GM12891 (cell line): ENCODE measurements at regions not wholly inside any gene's neighbourhood (a gene's known extent, or its start where the extent isn't known, plus 50 kb on each side); places are given as distances from the start of the nearest gene placed in this dataset.
A peak's percentile ranks its signal among the peaks of the same experiment; 100 is the strongest.
"Not testable (repeated sequence)": the region's sequence is repeated elsewhere in the genome, so short reads cannot be mapped to it uniquely, and the experiment has no call there.

ENCODE experiments used
- DNase-seq: peaks from one replicate; pipeline ENCODE4 v3.0.0; 2011; ENCODE audit warnings: low spot score; ENCODE audit not compliant: insufficient read length
- FAIRE-seq: peaks from 2 replicates; lab custom pipeline; 2011; peaks lifted over from hg19 to GRCh38; lab: Jason Lieb, UNC
- PAX5 ChIP-seq: IDR thresholded peaks from 2 replicates; pipeline ENCODE4 v1.6.1; 2011; ENCODE audit warnings: low read length, moderate library complexity, mild to moderate bottlenecking; ENCODE audit not compliant: insufficient read depth, severe bottlenecking
- POLR2A ChIP-seq: IDR thresholded peaks from 2 replicates; pipeline ENCODE4 v1.6.1; 2011; ENCODE audit warnings: low read depth, low read length, control low read depth
- POLR2AphosphoS5 ChIP-seq: IDR thresholded peaks from 2 replicates; pipeline ENCODE4 v1.6.1; 2011; ENCODE audit warnings: low read depth, low read length, control low read depth
- POU2F2 ChIP-seq: IDR thresholded peaks from 2 replicates; pipeline ENCODE4 v1.6.1; 2011; ENCODE audit warnings: low read depth, mild to moderate bottlenecking, control low read depth, low read length, moderate library complexity
- SPI1 ChIP-seq: IDR thresholded peaks from 2 replicates; pipeline ENCODE4 v1.6.1; 2011; ENCODE audit warnings: low read depth, low read length, control low read depth
- TAF1 ChIP-seq: IDR thresholded peaks from 2 replicates; pipeline ENCODE4 v1.6.1; 2011; ENCODE audit warnings: low read depth, low read length, control low read depth

DNA sequence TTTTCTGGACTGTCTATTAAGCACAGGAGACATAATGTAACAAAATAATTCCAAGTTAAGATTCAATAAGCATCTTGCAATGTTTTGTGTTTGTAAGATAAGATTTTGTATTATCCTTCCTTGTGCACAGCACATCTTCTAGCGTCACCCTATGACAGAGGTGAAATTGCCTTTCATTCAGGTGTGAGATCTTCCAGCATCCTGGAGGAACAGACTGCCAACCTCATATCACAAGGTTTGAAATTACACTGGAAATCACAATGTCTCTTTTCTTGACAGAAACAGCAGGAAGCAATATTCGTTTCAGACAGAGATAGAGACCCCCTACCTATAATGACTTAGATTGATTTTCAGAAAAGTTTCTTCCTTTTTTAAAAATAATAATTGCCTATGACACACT lies 668.6 kb downstream of the GABRG1 start:
- TF ChIP-seq TAF1 (no peak), SPI1 (no peak), POU2F2 (no peak), POLR2AphosphoS5 (no peak), PAX5 (no peak), POLR2A (no peak)
- DNase-seq (no peak), FAIRE-seq (no peak)

DNA sequence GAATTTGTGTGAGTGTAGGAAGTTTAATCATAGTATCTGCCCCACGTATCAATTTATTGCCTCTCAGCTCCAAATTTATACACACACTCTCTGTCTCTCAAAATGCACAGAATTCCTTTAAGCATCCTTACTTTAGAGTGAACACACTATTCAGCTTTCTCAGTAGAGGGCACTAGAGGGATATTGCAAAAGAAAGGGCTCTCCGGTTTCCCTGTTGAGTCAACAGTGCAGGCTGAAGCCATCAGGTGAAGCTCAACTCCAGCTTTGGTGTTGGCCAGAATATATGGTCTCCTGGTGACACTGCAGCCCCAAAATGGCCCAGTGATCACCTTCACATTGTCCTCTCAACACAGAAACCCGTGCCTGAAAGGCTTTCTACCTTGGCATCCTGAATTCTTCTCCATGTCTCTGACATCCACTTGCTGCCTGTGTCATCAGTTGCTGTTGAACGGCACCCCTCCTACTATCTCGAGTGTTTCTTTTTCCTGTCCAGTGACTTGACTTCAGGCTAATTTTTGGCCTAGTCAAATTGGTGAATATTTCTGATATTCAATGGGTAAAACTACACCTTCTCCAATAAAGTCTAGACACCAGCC lies 670.5 kb downstream of the GABRG1 start:
- DNase-seq = peak; percentile 17
- TF ChIP-seq POLR2AphosphoS5 (no peak), POU2F2 (no peak), PAX5 (no peak), POLR2A (no peak), SPI1 (no peak), TAF1 (no peak)
- FAIRE-seq = no peak

GRCh38 chr4:45442466-45442865 lies 681.4 kb downstream of the GABRG1 start:
- FAIRE-seq (peak; percentile 65), DNase-seq (no peak)
- no peak for TF ChIP-seq POLR2AphosphoS5

- TF ChIP-seq POLR2AphosphoS5 (no peak), POU2F2 (no peak), PAX5 (no peak), TAF1 (no peak), SPI1 (no peak), POLR2A (no peak)
- FAIRE-seq (no peak), DNase-seq (no peak)
Observed at GRCh38 chr4:45438047-45438446, 685.8 kb downstream of the GABRG1 start.

DNA sequence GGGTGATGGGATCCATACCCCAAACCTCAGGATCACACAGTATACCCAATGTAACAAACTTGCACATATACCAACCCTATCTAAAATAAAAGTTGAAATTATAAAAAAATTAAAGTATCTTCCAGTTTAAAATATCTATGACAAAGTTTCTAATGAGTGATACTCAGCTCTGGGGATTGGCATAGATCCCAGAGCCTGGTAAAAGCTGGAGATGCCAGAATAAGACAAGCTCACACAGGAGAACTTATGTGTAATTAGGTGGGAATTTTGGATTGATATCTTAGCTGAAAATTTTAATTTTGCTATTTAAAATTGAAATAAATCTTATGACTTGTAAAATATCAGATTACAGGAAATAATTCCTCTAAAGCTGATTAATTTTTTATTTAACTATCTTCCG lies 686.5 kb downstream of the GABRG1 start:
- DNase-seq (no peak), FAIRE-seq (no peak)
- no peak for TF ChIP-seq PAX5
- no peak for TF ChIP-seq SPI1
- no peak for TF ChIP-seq POU2F2
- TF ChIP-seq POLR2AphosphoS5 = no peak
- no peak for TF ChIP-seq TAF1
- no peak for TF ChIP-seq POLR2A

- DNase-seq (no peak), FAIRE-seq (no peak)
- TF ChIP-seq PAX5 = no peak
- TF ChIP-seq POLR2AphosphoS5 = no peak
- no peak for TF ChIP-seq POU2F2
- no peak for TF ChIP-seq POLR2A
- no peak for TF ChIP-seq SPI1
Observed at GRCh38 chr4:45425135-45425534, 698.7 kb downstream of the GABRG1 start.

DNA sequence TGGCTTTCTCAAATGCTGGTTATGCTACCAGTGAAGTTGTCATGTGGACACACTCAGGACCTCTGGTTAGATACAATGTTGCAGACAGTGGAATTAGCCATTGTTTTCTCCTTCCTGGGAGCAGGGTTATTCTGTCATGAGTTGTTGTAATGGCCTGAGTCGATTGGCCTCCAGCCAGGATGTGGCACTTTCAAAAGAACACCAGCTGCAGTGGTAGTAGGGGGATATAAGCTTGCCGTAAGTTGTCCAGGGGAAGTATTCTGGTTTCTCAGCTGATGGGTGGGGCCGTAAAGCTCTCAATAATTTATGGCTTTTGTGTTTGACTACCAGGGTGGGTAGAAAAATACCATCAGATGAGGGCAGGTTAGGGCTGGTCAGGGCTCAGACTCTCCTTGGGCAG lies 697.5 kb upstream of the GNPDA2 start:
- no peak for TF ChIP-seq TAF1
- TF ChIP-seq PAX5 = no peak
- TF ChIP-seq SPI1 = no peak
- TF ChIP-seq POLR2A = no peak
- no peak for TF ChIP-seq POU2F2
- TF ChIP-seq POLR2AphosphoS5 = no peak
- DNase-seq (no peak), FAIRE-seq (no peak)

GRCh38 chr4:45420091-45420674 lies 693.8 kb upstream of the GNPDA2 start:
- not testable (repeated sequence) for FAIRE-seq, DNase-seq

DNA sequence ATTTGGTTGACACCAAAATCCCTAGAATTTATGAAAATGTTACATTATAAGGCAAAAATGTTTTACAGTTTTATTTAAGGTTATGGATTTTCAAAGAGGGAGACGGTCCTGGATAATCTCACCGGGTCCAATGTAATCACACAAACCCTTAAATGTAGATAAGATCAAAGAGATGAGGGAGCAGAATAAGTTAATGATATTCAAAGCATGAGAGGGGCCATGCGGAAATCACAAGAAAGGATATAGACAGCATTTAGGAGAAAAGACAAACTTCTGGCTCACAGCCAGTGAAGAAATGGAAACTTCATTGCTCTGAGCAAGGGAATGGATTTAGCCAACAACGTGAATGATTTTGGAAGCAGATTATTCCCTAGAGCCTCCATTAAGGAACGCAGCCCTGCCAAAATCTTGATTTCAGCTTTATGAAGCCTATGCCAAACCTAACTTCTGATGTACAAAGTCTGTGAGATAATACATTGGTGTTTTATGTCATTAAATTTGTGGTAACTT lies 684.4 kb upstream of the GNPDA2 start:
- no peak for FAIRE-seq
- no peak for DNase-seq
- no peak for TF ChIP-seq PAX5
- TF ChIP-seq POU2F2 = no peak
- TF ChIP-seq TAF1 = no peak
- TF ChIP-seq POLR2AphosphoS5 = no peak
- TF ChIP-seq SPI1 = no peak
- no peak for TF ChIP-seq POLR2A

DNA sequence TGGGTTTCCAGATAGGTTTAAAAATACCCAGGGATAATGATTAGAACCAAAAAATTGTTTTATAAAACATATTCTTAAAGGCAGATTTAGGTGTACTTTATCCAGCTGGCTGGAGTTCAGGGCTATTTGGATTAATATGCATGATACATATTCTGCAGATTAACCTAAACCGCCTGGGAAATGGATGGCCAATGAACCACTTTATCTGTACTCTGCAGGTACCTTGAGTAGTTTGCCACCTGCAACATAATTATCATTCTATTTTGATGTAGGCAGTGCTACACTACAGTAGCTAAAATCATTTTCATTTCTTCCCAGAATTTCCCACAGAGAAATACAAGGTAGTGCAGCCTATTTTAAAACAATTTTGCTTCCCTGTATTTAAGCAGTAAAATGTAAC lies 683.2 kb upstream of the GNPDA2 start:
- no peak for FAIRE-seq
- TF ChIP-seq TAF1 (no peak), SPI1 (no peak), POLR2AphosphoS5 (no peak), PAX5 (no peak), POU2F2 (no peak), POLR2A (no peak)

GRCh38 chr4:45408996-45409395 lies 682.6 kb upstream of the GNPDA2 start:
- TF ChIP-seq TAF1 = no peak
- no peak for TF ChIP-seq POU2F2
- no peak for TF ChIP-seq SPI1
- FAIRE-seq (no peak), DNase-seq (no peak)

More for the DNA sequence above, 683.2 kb upstream of the GNPDA2 start:
- DNase-seq = no peak
